BLaER1 (cell line): ENCODE measurements at regions not wholly inside any gene's neighbourhood (a gene's known extent, or its start where the extent isn't known, plus 50 kb on each side); places are given as distances from the start of the nearest gene placed in this dataset.
"Not testable (repeated sequence)": the region's sequence is repeated elsewhere in the genome, so short reads cannot be mapped to it uniquely, and the experiment has no call there.

Source experiments
- H3K27ac ChIP-seq: shearing (Covaris generic); formaldehyde crosslinking; 2 replicates; pipeline ENCODE4 v1.8.1; 2022
- H3K27me3 ChIP-seq: shearing (Covaris generic); formaldehyde crosslinking; 2 replicates; pipeline ENCODE4 v1.8.1; 2022
- H3K36me3 ChIP-seq: shearing (Covaris generic); formaldehyde crosslinking; 2 replicates; pipeline ENCODE4 v1.8.1; 2022
- H3K4me1 ChIP-seq: shearing (Covaris generic); formaldehyde crosslinking; 2 replicates; pipeline ENCODE4 v1.8.1; 2022
- H3K4me2 ChIP-seq: shearing (Covaris generic); formaldehyde crosslinking; 2 replicates; pipeline ENCODE4 v1.8.1; 2022
- H3K4me3 ChIP-seq: shearing (Covaris generic); formaldehyde crosslinking; 2 replicates; pipeline ENCODE4 v1.8.1; 2022
- H3K9ac ChIP-seq: shearing (Covaris generic); formaldehyde crosslinking; 2 replicates; pipeline ENCODE4 v1.8.1; 2022
- H3K9me3 ChIP-seq: shearing (Covaris generic); formaldehyde crosslinking; 2 replicates; pipeline ENCODE4 v1.8.1; 2022
- H4K20me1 ChIP-seq: shearing (Covaris generic); formaldehyde crosslinking; 2 replicates; pipeline ENCODE4 v1.8.1; 2022
- Cebpa-rat ChIP-seq: shearing (Covaris generic); IDR thresholded peaks from 2 replicates; pipeline ENCODE4 v1.8.1; 2022

DNA sequence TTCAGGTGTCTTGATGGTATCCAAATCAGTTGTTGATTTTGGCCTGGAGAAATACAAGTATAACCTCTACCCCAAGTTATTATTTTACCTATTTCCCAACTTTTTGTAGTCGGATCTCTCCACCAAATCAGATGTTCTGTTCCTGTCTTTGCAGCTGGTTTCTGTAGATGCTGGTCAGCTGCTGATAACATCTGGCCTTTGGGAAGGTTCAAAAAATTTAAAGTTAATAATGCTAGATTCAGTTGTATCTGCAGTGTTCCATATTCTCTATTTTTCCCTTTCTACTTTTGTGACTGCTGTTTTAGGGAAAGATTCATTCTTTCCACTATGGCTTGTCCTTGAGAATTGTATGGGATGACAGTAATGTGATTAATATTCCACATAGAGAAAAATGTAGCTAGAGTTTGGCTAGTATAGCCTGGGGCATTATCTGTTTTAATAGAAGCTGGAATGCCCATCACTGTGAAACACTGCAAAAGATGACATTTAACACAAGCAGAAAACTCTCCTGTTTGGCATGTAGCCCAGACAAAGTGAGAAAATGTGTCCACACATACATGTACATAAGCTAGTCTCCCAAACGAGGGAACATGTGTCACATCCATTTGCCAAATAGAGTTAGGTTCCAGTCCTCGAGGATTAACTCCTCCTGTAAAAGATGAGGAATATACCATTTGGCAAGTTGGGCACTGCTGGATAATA lies 99.2 kb downstream of the ZNF100 start:
- H4K20me1 ChIP-seq, H3K27ac ChIP-seq, H3K4me3 ChIP-seq, H3K4me1 ChIP-seq, H3K9ac ChIP-seq, H3K36me3 ChIP-seq, H3K27me3 ChIP-seq, H3K4me2 ChIP-seq: not testable (repeated sequence)
- peaks cover 30% of the 10 kb centered on the region for H3K9me3 ChIP-seq

DNA sequence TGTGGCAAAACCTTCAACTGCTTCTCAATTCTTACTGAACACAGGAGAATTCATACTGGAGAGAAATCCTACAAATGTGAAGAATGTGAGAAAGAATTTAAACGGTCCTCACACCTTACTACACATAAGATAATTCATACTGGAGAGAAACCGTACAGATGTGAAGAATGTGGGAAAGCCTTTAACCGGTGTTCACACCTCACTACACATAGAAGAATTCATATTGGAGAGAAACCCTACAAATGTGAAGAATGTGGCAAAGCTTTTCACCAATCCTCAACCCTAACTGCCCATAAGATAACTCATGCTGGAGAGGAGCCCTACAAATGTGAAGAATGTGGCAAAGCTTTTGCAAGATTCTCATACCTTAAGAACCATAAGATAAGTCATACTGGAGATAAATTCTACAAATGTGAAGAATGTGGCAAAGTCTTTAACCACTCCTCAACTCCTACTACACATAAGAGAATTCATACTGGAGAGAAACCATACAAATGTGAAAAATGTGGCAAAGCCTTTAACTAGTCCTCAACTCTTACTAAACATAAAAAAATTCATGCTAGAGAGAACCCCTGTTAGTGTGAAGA lies 111.7 kb downstream of the ZNF100 start:
- H3K9me3 ChIP-seq = peaks cover 55% of the 10 kb centered on the region

DNA sequence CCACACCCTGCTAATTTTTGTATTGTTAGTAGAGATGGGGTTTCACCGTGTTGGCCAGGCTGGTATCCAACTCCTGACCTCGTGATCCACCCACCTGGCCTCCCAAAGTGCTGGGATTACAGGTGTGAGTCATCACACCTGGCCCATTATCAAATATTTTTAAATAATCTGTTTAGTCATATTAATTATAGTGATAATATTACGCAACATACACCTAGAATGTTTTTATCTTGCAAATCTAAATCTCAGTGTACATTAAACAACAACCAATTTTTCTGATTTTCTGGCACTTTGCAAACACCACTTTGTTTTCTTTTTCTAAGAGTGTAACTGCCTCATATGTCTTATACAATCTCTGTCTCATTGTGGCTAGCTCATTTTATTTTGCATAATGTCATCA lies 115.9 kb downstream of the ZNF100 start:
- H3K4me3 ChIP-seq, H3K27me3 ChIP-seq, H3K36me3 ChIP-seq, H3K4me2 ChIP-seq, H3K27ac ChIP-seq, H4K20me1 ChIP-seq, H3K4me1 ChIP-seq, H3K9ac ChIP-seq: not testable (repeated sequence)
- H3K9me3 ChIP-seq = peaks cover 36% of the 10 kb centered on the region
- TF ChIP-seq Cebpa-rat = 0 out of 2 replicates have a peak, but pooled peaks have one; percentile 55

More for the DNA sequence above, 111.7 kb downstream of the ZNF100 start:
- TF ChIP-seq Cebpa-rat = no peak
- no peak overlapping the region for H3K4me2 ChIP-seq
- no peak overlapping the region for H3K9ac ChIP-seq
- H3K27me3 ChIP-seq = no peaks in the 10 kb centered on the region
- H3K4me1 ChIP-seq = no peaks in the 10 kb centered on the region
- no peak overlapping the region for H3K4me3 ChIP-seq
- no peaks in the 10 kb centered on the region for H3K36me3 ChIP-seq
- no peaks in the 10 kb centered on the region for H4K20me1 ChIP-seq
- H3K27ac ChIP-seq = no peak overlapping the region

DNA sequence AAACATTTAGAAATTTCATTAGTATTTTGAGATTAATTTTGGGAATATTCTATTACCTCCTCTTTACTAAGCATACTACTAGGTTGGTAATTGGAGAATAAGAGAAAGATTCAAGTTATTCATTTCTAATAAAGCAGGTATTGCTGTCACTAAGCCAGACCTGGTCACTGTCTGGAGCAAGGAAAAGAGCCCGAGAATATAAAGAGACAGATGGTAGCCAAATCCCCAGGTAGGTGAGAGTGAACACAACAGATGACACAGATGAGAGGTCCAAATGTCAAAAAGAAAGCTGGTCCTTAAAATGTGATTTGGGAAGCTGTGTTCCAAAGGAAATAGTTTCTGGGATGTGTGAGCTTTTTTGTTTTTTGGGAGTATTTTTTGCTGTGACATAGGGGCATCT lies 128.6 kb downstream of the ZNF100 start:
- Histone ChIP-seq H3K4me3 (no peak overlapping the region), H3K27ac (no peak overlapping the region), H3K36me3 (no peaks in the 10 kb centered on the region), H3K27me3 (no peaks in the 10 kb centered on the region), H3K9me3 (no peaks in the 10 kb centered on the region; the same call in 1 of the 2 replicates), H4K20me1 (no peaks in the 10 kb centered on the region), H3K4me2 (no peak overlapping the region), H3K9ac (no peak overlapping the region), H3K4me1 (no peaks in the 10 kb centered on the region)
- no peak for TF ChIP-seq Cebpa-rat

DNA sequence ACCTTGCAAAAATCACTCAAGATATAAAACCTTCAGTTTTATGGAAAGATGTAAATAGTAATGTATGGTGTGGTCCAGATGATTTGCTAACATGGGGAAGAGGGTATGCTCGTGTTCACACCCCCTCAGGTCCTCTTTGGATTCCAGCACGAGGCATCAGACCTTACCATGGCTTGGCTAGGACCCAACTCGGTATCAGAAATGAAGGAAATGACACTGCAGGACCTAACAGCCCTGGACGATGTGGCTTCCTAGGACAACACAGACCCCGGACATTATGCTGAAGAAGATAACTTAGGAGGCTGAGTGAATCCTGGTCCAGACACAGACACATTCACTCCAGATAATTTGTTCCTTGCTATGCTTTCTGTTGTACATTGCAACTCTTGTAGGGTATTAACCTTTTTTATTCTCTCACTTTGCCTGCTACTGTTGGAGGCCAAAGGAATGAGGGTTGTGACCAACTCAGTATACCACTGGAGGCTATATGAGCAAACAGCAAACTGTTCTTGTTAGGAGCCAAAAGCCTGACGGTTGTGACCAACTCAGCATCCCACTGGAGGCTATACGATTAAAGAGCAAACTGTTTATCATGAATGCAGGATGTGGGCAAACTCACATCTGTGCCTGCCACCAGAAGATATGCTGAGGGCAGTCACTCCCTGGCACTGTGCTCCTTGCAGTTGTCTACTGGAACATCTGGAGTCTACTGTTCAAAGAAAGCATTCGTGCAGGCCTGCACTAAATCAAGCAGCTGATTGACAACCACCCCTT lies 121.7 kb downstream of the ZNF429 start:
- H3K4me1 ChIP-seq = no peaks in the 10 kb centered on the region
- H3K4me3 ChIP-seq = no peak overlapping the region
- TF ChIP-seq Cebpa-rat = no peak
- no peak overlapping the region for H3K4me2 ChIP-seq
- H3K27ac ChIP-seq = no peak overlapping the region
- no peak overlapping the region for H3K9ac ChIP-seq
- H4K20me1 ChIP-seq = no peaks in the 10 kb centered on the region
- peaks cover 10% of the 10 kb centered on the region for H3K9me3 ChIP-seq
- no peaks in the 10 kb centered on the region for H3K36me3 ChIP-seq
- no peaks in the 10 kb centered on the region for H3K27me3 ChIP-seq

DNA sequence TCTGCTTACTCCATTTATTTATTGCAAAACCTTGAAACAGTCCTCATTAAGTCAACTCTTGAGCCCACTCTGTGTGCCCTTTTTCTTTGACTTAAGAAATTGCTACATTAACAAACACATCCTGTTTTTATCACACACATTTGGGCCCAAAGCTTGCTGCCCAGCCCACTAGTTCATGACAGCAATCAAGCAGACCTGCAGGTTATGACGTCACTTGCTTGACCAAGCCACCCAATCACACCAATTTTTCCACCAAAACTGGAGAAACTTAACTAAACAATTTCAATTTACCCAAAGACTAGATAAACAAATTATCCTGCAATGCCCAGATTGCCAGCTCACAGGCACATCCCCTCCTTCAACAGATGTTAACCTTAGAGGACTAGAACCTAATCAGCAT lies 120.7 kb downstream of the ZNF429 start:
- Histone ChIP-seq H3K9ac (no peak overlapping the region), H3K27ac (no peak overlapping the region), H4K20me1 (no peaks in the 10 kb centered on the region), H3K4me2 (no peak overlapping the region), H3K4me3 (no peak overlapping the region), H3K27me3 (no peaks in the 10 kb centered on the region), H3K36me3 (no peaks in the 10 kb centered on the region), H3K9me3 (peaks cover 10% of the 10 kb centered on the region), H3K4me1 (no peaks in the 10 kb centered on the region)
- no peak for TF ChIP-seq Cebpa-rat

DNA sequence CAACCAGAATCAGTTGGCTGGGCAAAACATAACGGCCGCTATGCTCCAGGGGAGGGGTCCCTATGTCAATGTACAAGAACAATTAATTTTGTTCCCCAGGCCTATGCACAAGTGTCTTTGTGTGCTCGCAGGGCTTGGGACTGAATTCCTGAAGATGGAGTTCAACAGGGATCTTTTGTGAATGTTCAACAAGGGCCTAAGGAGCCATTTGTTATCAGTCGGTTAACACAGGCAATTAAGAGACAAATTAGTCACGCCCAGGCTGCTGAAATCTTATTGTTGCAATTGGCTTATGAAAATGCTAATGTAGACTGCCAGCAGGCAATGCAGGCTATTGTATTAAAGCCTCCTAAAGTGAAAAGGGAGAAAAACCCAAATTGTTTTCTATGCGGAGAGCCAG lies 117.5 kb downstream of the ZNF429 start:
- Histone ChIP-seq H3K4me2 (no peak overlapping the region), H3K27ac (no peak overlapping the region), H3K9me3 (peaks cover 1% of the 10 kb centered on the region; the same call in 1 of the 2 replicates), H3K27me3 (no peaks in the 10 kb centered on the region), H3K4me1 (no peaks in the 10 kb centered on the region), H4K20me1 (no peaks in the 10 kb centered on the region), H3K4me3 (no peak overlapping the region), H3K36me3 (no peaks in the 10 kb centered on the region), H3K9ac (no peak overlapping the region)
- no peak for TF ChIP-seq Cebpa-rat

DNA sequence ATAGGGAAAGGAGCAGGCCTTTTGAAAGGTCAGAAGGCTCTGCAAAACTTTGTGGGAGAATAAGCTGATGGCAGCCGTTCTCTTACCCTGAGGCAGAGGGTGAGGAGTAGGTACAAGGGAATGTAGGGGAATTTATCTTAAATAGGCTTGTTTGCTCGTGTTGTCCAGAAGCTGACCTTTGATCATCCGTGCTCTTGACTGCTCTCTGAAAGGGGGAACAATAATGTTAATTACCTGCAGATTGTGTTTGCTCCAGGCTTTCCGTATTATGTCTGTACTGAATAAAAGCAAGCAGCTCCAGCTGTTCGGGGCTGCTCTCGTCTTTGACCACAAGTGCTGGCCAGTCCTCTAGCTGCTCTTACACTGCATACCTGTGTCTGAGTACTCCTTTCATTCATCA lies 116.3 kb downstream of the ZNF429 start:
- 0 out of 2 replicates have a peak, but pooled peaks cover under 1% of the 10 kb centered on the region for H3K9me3 ChIP-seq
- H3K36me3 ChIP-seq = no peaks in the 10 kb centered on the region
- H4K20me1 ChIP-seq = no peaks in the 10 kb centered on the region
- H3K9ac ChIP-seq = no peak overlapping the region
- no peak overlapping the region for H3K4me2 ChIP-seq
- TF ChIP-seq Cebpa-rat = no peak
- H3K27ac ChIP-seq = no peak overlapping the region
- no peaks in the 10 kb centered on the region for H3K27me3 ChIP-seq
- H3K4me3 ChIP-seq = no peak overlapping the region
- H3K4me1 ChIP-seq = no peaks in the 10 kb centered on the region

DNA sequence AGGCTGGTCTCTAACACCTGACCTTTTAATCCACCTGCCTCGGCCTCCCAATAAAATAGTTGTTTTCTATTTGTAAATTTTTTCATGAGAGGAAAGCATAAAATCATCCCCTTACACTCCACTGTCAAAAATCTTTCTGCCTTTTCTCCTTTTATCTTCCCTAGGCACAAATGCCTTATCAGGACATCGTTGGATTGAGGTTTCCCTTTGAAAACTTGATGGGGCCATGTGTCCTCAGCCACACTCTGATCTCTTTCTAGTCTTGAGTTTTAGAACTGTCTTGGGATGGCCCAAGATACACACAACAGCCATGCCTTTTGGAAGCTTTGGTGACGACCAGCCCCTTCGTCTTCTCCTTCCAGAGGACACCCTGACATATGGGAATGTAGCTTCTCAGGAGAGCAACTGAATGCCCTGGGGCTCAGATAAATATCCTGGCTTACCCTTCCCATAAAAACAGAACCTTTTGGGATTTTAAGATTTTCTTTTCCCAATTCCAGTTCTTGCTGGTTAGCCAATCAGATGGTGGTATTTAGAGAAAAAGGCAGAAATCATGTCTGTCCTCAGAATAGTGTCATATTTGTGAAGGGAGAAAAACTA lies 112.4 kb downstream of the ZNF429 start:
- H3K27ac ChIP-seq = no peak overlapping the region
- H4K20me1 ChIP-seq = no peaks in the 10 kb centered on the region
- no peaks in the 10 kb centered on the region for H3K36me3 ChIP-seq
- H3K4me2 ChIP-seq = no peak overlapping the region
- no peak for TF ChIP-seq Cebpa-rat
- H3K27me3 ChIP-seq = no peaks in the 10 kb centered on the region
- peaks cover 17% of the 10 kb centered on the region for H3K9me3 ChIP-seq
- H3K4me3 ChIP-seq = no peak overlapping the region
- no peak overlapping the region for H3K9ac ChIP-seq
- H3K4me1 ChIP-seq = no peaks in the 10 kb centered on the region

DNA sequence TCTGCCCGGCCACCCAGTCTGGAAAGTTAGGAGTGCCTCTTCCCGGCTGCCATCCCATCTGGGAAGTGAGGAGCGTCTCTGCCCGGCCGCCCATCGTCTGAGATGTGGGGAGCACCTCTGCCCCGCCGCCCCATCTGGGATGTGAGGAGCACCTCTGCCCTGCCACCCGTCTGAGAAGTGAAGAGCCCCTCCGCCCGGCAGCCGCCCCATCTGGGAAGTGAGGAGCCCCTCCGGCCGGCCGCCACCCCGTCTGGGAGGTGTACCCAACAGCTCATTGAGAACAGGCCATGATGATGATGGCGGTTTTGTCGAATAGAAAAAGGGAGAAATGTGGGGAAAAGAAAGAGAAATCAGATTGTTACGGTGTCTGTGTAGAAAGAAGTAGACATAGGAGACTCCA lies 109.4 kb downstream of the ZNF429 start:
- not testable (repeated sequence) for H4K20me1 ChIP-seq, H3K4me1 ChIP-seq, H3K9ac ChIP-seq, H3K36me3 ChIP-seq, H3K4me2 ChIP-seq, H3K27ac ChIP-seq, H3K27me3 ChIP-seq, H3K4me3 ChIP-seq
- peaks cover 17% of the 10 kb centered on the region for H3K9me3 ChIP-seq

DNA sequence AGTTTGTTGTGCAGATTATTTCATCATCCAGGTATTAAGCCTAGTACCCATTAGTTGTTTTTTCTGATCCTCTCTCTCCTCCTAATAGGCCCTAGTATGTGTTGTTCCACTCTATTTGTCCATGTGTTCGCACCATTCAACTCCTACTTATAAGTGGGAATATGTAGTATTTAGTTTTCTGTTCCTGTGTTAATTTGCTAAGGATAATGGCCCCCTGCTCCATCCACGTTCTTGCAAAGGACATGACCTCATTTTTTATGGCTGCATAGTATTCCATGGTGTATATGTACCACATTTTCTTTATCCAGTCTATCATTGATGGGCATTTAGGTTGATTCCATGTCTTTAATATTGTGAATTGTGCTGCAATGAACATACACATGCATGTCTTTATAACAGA lies 107.8 kb downstream of the ZNF429 start:
- not testable (repeated sequence) for H3K9ac ChIP-seq, H3K27me3 ChIP-seq, H4K20me1 ChIP-seq, H3K4me2 ChIP-seq, H3K36me3 ChIP-seq, H3K4me1 ChIP-seq, H3K4me3 ChIP-seq, H3K27ac ChIP-seq
- H3K9me3 ChIP-seq = peaks cover 17% of the 10 kb centered on the region
